Spinal cord (tissue), 9 donors: ENCODE measurements at regions not wholly inside any gene's neighbourhood (a gene's known extent, or its start where the extent isn't known, plus 50 kb on each side); places are given as distances from the start of the nearest gene placed in this dataset.
"Not testable (repeated sequence)": the region's sequence is repeated elsewhere in the genome, so short reads cannot be mapped to it uniquely, and the experiment has no call there.

Experiments used
- DNase-seq, 6 donors: peaks; one replicate each; pipeline versions ENCODE4 v3.0.0 to v3.0.0-alpha.2; 2013 to 2015; ENCODE audit warnings: low spot score in 6 of 6, low read depth in 4 of 6
- H3K27ac ChIP-seq: one replicate; pipeline ENCODE4 v1.5.1; 2013; ENCODE audit warnings: low read depth, low read length, control low read depth
- H3K27me3 ChIP-seq: one replicate; pipeline ENCODE4 v1.6.1; 2013; ENCODE audit warnings: low read length; ENCODE audit not compliant: control insufficient read depth, insufficient read depth
- H3K36me3 ChIP-seq: one replicate; pipeline ENCODE4 v1.6.1; 2013; ENCODE audit warnings: low read length; ENCODE audit not compliant: control insufficient read depth, insufficient read depth
- H3K4me1 ChIP-seq: one replicate; pipeline ENCODE4 v1.6.1; 2013; ENCODE audit warnings: low read length; ENCODE audit not compliant: control insufficient read depth, insufficient read depth
- H3K4me3 ChIP-seq: one replicate; pipeline ENCODE4 v1.5.1; 2013; ENCODE audit warnings: low read depth, low read length, control low read depth
- H3K9me3 ChIP-seq: one replicate; pipeline ENCODE4 v1.6.1; 2013; ENCODE audit warnings: low read length; ENCODE audit not compliant: control insufficient read depth, insufficient read depth
- WGBS: methylation state at CpG from one replicate; pipeline ENCODE4 v1.1.5; 2013; ENCODE audit warnings: missing lambda C conversion rate; ENCODE audit not compliant: insufficient coverage; 5-methylcytosine and 5-hydroxymethylcytosine counted together
- donor health status: healthy.

- H3K4me1 ChIP-seq, result no peaks in the 10 kb centered on the region
- H3K27ac ChIP-seq, result no peak overlapping the region
- H3K36me3 ChIP-seq, result no peaks in the 10 kb centered on the region
- H3K9me3 ChIP-seq, result no peaks in the 10 kb centered on the region
- H3K4me3 ChIP-seq, result no peak overlapping the region
- DNase-seq, result no peak
- 77% methylated on average over 23 of the region's 23 CpGs for WGBS
- no peaks in the 10 kb centered on the region for H3K27me3 ChIP-seq
These were observed 1808.5 kb upstream of the DEFB115 start for GRCh38 chr20:29448806-29449470.

- no peaks in the 10 kb centered on the region for H3K36me3 ChIP-seq
- H3K9me3 ChIP-seq, result no peaks in the 10 kb centered on the region
- H3K27me3 ChIP-seq, result no peaks in the 10 kb centered on the region
- DNase-seq, result no peak
- no peaks in the 10 kb centered on the region for H3K4me1 ChIP-seq
- no peak overlapping the region for H3K4me3 ChIP-seq
- WGBS, result 61% methylated on average over 5 of the region's 8 CpGs
- H3K27ac ChIP-seq, result no peak overlapping the region
These were observed 1805.3 kb upstream of the DEFB115 start for GRCh38 chr20:29452186-29452585.

DNA sequence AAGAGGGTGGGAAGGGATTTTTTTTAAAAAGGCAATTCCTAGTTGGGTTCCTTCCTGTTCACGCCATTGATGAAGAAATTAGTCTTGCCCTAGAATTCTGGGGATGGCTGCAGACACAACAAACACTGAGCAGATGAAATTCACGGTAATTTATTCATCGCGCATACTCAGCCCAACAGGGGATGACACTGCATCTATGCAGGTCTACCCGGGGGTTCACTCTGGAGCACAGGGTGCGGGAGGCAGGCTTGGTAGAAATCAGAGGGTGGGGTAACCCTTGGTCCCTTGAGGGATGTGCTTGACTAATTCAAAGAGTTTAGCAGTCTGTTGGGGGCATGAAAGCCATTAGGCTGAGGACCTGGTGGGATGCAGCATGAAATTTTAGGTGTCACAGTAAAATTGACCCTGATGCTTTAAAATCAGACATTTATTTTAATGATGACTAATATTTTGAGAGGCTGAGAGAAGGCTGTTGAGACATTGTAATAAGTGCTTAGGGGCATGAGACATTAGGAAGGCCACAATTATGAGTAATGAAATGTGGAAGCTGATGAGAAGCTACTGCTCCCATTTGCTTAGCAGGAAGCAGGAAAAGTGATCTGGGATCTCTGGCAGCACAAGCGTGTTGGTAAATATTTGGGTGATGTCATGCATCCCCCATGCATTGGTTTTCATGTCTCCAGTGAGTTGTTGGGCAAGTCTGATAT lies 1800.3 kb upstream of the DEFB115 start:
- not testable (repeated sequence) for H3K27me3 ChIP-seq, H3K4me1 ChIP-seq, H3K27ac ChIP-seq, DNase-seq, H3K4me3 ChIP-seq, H3K36me3 ChIP-seq, H3K9me3 ChIP-seq
- 55% methylated on average over 6 of the region's 7 CpGs for WGBS

DNA sequence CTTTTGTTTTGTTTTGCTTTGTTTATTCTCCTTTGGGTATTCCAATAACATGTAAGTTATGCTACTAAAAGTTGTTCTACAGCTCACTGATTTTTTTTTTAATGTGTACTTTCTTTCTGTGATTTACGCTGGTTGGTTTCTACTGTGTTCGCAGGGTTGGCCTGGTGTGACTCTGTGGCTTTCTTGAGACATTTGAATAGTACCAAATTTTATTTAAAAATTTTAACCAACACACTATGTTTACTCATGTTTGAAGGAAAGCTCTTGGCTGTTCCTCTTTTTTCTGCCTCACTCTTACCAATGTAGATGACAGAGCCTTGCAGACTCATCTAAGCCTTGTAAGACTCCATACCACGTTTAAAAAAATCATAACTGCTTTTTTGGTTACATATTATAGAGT lies 1784.9 kb upstream of the DEFB115 start:
- no CpG with 5 or more reads among the region's 3 CpGs for WGBS
- DNase-seq, result no peak
- Histone ChIP-seq H3K9me3 (no peaks in the 10 kb centered on the region), H3K4me3 (no peak overlapping the region), H3K27me3 (no peaks in the 10 kb centered on the region), H3K4me1 (no peaks in the 10 kb centered on the region), H3K27ac (no peak overlapping the region), H3K36me3 (no peaks in the 10 kb centered on the region)

GRCh38 chr20:29492840-29493239 lies 1764.6 kb upstream of the DEFB115 start:
- WGBS, result 40% methylated on average over 1 of the region's 4 CpGs
- H3K4me3 ChIP-seq, H3K27me3 ChIP-seq, H3K36me3 ChIP-seq, H3K4me1 ChIP-seq, H3K9me3 ChIP-seq, DNase-seq, H3K27ac ChIP-seq: not testable (repeated sequence)

DNA sequence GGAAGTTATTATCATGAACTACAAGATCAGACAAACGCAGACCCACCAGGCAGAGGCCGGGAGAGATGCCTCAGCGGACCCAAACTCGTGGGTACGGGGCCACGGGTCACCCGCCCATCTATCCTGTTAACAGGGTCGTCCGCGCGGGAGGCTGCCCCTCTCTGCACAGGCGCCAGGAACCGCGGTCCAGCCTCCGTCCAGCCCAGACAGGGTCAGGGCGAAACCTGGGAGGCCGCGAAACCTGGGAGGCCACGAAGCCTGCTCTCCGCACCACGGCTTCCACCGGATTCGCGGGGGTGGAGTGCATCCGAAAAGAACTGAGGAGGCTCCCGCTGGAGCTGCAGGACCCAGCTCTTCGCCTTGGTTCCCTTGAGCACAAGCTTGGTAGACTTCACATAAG lies 1760.7 kb upstream of the DEFB115 start:
- H3K36me3 ChIP-seq, H3K4me3 ChIP-seq, H3K27ac ChIP-seq, H3K4me1 ChIP-seq, DNase-seq, H3K27me3 ChIP-seq, H3K9me3 ChIP-seq: not testable (repeated sequence)
- WGBS, result 44% methylated on average over 26 of the region's 27 CpGs

- H3K36me3 ChIP-seq, result no peaks in the 10 kb centered on the region
- no peak for DNase-seq
- peaks cover 2% of the 10 kb centered on the region for H3K9me3 ChIP-seq
- WGBS, result 42% methylated on average over 39 of the region's 39 CpGs
- H3K27me3 ChIP-seq, result no peaks in the 10 kb centered on the region
- H3K4me3 ChIP-seq, result no peak overlapping the region
- no peaks in the 10 kb centered on the region for H3K4me1 ChIP-seq
- no peak overlapping the region for H3K27ac ChIP-seq
These were observed 1760.2 kb upstream of the DEFB115 start for GRCh38 chr20:29497261-29497671.

DNA sequence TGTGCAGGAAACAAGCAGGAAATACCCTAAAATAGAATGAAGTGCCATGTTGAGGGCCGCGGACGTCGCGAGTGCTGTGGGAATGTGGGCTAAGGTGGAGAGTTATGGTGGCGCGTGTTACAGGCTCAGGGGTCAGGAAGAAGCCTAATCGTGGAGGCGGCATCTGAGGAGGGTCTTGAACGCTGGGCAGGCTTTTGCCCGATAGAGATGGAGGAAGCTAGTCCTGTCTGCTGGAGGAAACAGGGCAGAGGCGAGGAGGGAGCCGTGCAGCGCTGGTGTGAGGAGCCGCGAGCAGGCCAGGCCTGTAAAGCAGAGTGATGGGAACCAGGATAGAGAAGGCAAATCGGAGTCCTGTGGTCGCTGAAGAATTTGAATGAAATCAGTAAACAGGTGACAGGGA lies 1759.8 kb upstream of the DEFB115 start:
- H3K27ac ChIP-seq, H3K9me3 ChIP-seq, H3K4me3 ChIP-seq, H3K36me3 ChIP-seq, DNase-seq, H3K27me3 ChIP-seq, H3K4me1 ChIP-seq: not testable (repeated sequence)
- 55% methylated on average over 18 of the region's 18 CpGs for WGBS

GRCh38 chr20:29500738-29501137 lies 1756.7 kb upstream of the DEFB115 start:
- WGBS, result no CpG with 5 or more reads among the region's 3 CpGs
- not testable (repeated sequence) for H3K9me3 ChIP-seq, H3K4me3 ChIP-seq, H3K27me3 ChIP-seq, DNase-seq, H3K4me1 ChIP-seq, H3K36me3 ChIP-seq, H3K27ac ChIP-seq

- not testable (repeated sequence) for DNase-seq, H3K4me3 ChIP-seq, H3K9me3 ChIP-seq, H3K27me3 ChIP-seq, H3K36me3 ChIP-seq, H3K4me1 ChIP-seq, H3K27ac ChIP-seq
- WGBS, result 71% methylated on average over 13 of the region's 13 CpGs
These were observed 1742.8 kb upstream of the DEFB115 start for GRCh38 chr20:29514634-29515033.
